NCI-H345 treated with DMSO at 0.1 percent for 48 hours (cell line): ENCODE measurements at regions not wholly inside any gene's neighbourhood (a gene's known extent, or its start where the extent isn't known, plus 50 kb on each side); places are given as distances from the start of the nearest gene placed in this dataset.
"Not testable (repeated sequence)": the region's sequence is repeated elsewhere in the genome, so short reads cannot be mapped to it uniquely, and the experiment has no call there.

Experiments used
- DNase-seq: peaks from one replicate; lab custom pipeline; 2025; ENCODE audit not compliant: unreplicated experiment; lab: John Stamatoyannopoulos, UW

DNA sequence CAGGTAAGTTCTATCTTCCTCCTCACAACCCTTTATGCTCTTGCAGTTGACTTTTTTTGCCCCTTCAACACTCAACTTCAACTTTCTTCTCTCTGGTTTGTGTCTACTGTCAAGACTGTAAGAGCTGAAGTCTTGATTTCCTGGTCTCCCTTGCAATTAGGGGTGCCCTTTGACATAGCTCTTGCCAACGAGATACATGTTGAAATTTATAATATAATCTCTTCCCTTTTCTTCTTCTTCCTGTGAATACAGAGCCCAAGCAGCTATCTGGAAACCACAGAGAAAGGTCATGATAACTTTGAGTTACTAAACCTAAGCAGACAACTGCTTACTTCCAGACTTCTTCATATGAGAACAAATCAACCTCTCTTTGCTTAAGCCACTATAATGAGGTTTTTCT is 163.5 kb downstream of the MC4R start:
- no peak for DNase-seq

DNA sequence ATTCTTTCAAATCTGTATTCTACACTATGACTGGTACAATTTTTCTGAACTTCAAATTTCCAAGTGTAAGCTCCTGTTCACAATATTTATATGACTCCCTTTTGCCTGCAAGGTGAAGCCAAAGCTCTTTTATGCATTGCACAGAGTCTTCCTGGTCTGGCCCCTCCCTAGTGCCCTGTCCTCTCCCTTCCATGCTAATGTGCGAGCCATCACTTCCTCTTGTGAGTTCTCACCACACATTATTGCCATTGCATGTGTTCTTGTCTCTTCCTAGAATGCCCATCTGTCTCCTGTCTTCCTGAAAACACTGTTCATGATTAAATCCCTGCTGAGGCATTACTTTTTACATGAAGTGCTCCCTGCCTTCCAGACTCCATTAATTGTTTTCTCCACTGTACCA is 169.9 kb downstream of the MC4R start:
- DNase-seq = no peak

DNA sequence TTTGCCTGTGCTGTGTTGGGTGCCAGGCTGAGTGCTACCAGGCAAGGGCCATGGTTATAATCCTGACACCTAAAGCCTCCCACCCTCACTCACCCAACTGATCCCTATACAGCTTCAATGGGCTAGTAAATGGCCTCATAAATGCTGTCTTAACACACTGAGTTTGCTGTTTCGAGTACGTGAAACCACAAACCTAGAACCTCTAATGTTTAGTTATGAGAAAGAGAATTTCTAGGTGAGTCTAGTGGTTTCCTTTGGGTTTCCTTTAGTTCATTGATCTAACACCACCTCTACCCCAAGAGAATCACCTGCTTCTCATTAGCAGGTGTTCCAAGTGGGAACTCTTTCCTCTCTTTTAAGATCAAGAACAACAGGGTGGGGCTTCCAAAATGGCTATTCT is 172.0 kb downstream of the MC4R start:
- no peak for DNase-seq

DNA sequence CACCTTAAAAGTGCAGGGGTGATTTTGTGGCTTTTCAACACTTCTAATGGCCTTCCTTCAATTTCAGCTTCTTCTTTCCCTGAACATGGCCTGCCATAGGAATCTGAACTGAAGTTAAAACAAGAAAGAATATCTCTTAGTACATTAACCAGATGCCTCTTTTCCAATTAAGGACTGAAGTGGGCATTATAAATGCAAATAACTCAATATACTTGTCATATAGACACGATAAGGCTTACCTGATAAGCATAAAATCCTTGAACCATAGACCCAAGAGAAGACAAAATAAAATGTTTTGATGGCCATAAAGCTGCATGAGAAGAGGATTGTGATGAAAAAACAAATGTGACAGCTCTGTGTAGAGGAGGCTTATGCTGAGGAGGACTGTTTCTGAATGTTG is 173.1 kb downstream of the MC4R start:
- no peak for DNase-seq

DNA sequence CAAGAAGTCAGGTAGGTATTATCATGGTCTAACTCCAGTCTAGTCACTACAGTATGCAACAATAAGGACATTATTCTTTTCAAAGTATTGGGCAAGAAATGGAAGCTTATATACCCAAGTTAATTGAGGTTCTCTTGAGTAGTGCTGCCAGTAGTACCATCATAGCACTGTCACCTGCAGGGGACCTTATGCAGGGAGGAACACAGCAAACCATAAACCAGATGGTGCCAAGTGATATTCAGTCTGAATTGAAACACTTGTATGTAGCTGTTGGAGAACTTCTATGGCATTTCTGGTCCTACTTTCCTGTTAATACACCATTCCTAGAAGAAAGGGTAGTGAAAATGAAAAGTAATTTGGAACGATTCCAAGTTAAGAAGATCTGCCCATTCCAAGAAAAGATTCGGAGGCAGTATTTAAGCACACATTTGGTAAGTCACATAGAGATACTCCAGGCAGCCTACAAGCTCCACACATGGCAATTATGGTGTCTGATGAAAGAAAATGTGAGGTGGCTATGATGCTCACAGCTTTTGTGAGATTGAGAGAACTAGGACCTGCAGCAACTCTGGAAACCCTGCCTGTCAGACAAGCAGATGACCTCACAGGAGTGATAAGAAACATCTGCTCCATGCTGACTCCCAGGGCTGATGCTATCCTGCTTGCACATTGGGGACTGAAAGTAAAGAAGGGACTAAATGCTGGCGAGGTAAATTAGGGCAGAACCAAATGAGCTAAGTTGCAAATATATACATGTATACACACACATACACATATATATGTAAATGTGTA is 174.7 kb downstream of the MC4R start:
- DNase-seq = no peak

DNA sequence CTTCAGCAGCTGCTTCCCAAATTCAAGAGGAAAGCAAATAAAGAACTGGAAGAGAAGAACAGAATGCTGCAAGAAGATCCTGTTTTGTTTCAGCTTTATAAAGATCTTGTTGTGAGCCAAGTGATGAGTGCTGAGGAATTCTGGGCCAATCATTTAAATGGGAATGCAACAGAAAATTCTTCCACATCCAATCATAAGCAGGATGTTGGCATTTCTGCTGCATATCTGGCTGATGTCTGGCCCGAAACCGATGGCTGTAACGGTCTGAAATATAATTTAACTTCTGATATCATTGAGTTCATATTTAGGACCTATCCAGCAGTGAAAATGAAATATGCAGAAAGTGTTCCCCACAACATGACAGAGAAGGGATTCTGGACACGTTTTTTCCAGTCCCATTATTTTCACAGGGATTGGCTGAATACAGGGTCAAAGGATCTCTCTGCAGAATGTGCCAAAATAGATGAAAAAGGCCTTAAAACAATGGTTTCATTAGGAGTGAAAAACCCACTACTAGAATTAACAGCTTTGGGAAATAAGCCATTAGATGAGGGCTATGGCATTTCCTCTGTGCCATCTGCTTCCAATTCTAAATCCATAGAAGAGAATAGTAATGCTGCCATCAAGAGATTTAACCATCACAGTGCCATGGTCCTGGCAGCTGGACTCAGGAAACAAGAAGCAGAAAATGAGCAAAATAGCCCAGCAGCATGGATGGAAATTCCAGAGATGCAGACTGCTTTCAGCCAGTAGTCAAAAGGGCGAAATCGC is 175.6 kb downstream of the MC4R start:
- DNase-seq = no peak

DNA sequence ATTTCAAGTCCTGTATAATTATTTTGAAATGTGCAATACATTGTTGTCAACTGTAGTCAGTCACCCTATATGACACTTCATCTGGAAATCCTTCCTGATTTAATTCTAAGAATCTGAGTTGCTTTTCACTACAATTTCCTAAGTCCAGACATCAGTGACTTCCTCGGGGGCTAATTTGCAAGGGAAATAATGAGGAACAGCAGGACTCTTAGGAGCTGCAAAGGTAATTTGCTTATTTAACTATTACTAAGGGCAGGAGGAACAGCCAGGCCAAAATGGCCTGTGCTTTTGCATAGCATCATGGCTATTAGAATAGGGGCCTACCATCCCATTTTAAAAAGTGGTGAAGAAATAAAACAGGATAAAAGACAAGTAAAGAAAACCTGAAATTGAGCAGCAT is 178.8 kb downstream of the MC4R start:
- DNase-seq = no peak

DNA sequence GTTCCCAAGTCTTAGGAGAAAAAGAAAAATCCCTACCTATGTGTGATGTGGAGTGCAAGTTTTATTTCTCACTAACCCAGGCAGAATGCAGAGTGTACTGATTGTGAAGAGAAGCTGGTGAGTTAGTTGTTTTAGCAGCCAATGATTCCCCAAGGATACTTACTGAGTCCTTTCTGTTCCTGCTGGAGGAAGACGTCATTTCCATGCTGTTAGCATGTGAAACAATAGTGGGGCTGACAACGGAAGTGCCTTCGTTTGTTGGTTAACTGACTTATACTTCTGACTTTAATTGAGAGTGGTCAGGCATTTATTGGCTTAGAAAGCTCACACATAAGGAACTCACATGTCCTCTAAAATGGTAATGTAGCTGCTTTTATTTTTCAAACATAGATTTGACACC is 180.6 kb downstream of the MC4R start:
- DNase-seq = no peak

DNA sequence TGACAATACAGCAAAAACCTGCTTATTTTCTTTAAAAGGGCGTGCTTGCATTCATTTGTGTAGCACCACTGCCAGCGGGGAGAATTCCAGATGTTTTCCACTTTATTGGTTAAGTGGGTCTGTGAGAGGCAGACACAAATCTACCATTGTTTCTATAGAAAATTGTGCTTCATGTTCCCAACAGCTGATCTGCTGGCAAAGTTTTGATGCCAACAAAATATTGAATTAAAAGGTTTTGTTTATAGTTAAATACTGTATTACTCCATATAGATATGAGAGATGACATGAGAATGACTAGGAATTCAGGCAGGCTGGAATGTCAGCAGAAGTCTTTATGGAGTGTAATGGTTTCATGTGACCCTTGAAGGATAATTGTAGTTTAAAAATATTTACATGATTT is 182.7 kb downstream of the MC4R start:
- DNase-seq = no peak

DNA sequence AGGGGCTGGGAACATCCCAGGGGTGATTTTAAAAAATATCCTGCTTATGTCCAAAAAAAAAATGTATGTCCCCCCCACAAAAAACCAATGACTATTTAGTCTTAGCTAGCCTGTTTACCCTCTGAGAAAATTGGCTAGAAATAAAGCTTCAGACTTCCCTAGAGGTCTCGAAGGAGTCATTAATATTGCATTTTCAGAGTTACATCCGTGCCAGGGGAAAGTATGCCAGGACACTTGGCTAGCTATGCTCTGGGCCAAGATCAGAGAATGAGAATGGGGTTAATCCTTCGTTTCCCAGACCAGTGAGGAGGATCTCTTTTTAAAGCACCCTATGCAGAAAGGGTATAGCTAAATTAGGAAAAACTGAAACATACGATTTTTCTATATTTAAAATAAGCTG is 183.6 kb downstream of the MC4R start:
- DNase-seq = no peak

DNA sequence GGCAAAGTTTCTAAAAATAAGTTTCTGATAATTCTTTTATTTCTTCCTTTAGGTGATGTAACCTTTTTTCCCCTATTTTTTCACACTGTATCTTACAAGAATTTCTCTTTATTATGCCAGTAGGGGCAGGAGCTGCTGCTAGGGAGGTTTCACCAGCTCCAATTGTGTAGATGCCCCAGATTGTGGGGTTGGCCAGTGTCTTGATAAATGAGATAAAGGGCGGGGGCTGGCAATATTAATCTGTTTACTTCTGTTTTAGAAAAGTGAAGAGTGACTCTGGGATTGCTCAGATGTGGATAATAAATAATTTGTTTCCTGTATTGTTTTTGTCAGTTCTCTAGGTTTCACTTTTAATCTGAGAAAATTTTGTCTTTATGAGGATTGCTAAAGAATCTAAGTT is 190.4 kb downstream of the MC4R start:
- DNase-seq = no peak

DNA sequence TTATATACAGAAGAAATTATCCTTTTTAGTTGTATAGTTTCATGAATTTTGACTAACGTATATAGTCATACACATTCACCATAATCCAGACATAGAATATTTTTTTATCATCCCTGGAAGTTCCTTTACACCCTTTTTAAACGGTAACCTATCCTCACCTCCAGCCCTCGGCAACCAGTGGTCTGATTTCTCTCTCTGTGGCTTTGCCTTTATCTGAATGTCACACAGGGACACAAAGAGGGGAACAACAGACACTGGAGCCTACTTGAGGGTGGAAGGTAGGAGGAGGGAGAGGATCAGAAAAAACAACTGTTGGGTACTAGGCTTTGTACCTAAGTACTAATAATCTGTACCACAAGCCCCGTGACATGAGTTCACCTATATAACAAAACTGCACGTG is 191.9 kb downstream of the MC4R start:
- DNase-seq = no peak

DNA sequence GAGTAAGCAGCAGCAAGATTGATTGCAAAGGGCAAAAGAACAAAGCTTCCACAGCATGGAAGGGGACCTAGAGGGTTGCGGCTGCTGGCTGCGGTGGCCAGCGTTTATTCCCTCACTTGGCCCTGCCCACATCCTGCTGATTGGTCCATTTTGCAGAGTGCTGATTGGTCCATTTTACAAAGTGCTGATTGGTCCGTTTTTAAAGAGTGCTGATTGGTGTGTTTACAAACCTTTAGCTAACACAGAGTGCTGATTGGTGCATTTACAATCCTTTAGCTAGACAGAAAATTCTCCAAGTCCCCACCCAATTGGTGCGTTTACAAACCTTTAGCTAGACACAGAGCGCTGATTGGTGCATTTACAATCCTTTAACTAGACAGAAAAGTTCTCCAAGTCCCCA is 194.4 kb downstream of the MC4R start:
- DNase-seq = not testable (repeated sequence)

DNA sequence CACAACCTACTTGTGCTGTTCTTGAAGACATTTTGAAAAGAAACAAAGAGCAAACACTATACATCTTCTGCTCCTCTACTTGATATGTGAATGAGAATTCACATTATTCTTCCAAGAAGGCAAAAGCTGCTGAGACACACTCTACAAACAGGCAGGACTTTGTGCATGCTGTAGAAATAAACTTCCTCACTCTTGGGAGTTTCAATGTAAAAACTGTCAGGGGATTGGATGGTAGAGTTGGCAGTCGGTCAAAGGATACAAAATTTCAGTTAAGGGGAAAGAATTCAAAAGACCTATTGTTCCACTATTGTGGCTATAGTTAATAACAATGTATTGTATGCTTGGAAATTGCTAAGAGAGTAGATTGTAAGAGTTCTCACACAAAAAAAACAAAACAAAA is 196.3 kb downstream of the MC4R start:
- no peak for DNase-seq

DNA sequence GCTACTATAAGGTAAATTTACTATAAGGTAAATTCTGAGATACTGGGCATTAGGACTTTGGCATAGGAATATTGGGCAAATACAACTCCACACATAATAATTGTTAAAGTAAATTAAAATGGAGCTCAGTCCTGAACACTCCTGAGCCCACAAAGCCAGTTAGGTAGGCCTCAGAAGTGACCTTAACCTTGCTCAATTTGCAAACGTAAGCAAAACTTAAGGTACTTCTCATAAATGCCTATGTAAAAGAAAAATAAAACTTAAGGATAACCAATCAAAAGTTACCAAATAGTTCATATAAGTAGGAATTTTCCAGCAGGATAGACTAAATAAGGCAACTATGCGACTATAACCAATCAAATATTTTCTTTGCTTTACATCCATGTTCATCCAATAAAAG is 197.7 kb downstream of the MC4R start:
- DNase-seq = no peak

DNA sequence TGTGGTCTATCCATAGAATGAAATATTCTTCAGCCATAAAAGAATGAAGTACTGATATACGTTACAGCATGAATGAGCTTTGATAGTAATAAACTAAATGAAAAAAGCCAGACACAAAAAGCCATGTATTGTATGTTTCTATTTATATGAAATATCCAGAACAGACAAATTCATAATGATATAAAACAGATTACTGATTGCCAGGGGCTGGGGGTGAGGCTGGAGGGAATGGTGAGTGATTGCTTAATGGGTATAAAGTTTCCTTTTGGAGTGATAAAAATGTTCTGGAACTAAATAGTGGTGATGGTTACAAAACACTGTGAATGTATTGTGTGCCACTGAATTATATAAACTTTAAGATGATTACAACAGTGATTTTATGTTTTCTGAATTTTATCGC is 200.5 kb downstream of the MC4R start:
- DNase-seq = no peak

DNA sequence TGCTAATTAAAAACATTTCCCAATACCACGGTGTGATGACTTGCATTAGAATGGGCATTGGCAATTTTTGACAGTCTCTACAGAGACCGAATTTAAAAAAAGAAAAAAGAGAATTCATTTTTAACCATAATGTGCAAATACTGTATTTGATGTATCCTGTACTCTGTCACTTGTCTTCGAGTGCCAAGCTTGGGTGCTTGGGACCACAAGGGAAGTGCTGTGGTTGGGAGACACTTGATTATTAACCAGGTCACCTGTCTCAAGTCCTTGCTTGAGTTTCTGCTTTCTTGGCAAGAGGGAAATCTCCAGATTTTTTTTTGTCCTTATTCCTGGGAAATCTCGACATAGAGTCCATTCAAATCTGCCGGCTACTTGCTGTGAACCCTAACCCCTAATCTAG is 209.0 kb downstream of the MC4R start:
- no peak for DNase-seq

DNA sequence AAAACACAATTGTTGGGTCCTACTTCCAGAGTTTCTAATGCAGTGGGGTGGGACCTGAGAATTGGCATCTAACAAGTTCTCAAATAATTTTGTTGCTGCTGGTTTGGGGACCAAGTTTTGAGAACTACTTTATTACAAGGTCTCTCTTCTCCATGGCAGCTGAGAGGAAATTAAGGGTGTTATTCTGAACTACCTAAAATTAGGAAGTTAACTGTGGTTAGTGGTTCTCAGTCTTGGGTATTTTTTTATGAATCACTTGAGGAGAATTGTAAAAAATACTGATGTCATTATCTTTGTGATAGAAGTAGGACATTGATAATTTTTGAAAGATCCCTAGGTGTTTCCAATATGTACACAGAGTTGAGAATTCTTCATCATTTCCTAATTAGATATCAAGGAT is 210.2 kb downstream of the MC4R start:
- DNase-seq = no peak

DNA sequence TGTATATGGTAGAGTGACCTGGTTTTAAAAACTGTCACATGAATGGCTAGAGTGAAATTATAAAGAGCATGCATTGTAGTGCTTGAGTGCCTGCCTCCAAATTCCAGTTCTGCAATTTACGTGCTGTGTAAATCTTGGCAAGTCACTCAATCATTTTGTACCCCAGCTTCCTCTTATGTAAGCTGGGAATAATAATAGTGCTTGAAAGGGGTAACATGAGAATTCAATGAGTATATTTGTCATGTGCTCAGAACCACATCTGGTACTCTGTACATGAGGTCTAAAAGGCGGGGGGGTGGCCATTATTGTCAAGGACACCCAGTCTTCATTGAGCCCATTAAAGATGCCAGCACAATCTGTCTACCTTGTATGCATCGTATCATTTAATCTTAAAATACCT is 214.8 kb downstream of the MC4R start:
- no peak for DNase-seq

DNA sequence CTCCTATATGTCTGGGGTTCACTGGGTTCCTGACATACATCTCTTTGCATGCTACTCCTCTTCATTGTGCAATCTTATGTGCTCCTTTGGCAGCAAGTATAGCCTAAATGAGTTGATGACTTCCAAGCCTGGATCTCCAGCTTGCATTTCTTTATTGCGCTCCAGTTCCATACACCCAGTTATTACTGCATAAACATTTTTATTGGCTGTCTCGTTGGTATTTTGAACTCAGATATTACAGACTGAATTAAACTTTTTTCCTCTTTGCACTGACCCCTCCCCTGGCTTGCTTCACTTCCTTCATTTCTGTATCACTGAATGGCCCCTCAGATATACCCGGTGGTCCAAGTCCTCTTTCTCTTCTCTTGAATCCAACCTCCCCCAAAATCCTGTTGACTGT is 219.2 kb downstream of the MC4R start:
- DNase-seq = no peak

DNA sequence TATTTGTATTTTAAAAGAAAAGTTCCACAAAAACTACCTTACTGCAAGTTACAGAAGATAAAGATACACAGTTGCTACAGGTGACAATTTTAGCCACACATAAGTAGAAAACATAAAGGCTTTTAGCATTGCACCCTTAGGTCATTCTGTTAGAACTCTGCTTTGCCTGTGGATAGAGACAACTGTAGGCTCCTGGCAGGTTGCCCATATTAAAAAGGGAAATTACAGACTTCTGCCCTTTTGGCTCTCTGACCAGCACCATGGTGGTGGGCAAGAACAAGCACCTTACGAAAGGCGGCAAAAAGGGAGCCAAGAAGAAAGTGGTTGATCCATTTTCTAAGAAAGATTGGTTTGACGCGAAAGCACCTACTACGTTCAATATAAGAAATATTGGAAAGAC is 223.3 kb downstream of the MC4R start:
- DNase-seq = no peak

DNA sequence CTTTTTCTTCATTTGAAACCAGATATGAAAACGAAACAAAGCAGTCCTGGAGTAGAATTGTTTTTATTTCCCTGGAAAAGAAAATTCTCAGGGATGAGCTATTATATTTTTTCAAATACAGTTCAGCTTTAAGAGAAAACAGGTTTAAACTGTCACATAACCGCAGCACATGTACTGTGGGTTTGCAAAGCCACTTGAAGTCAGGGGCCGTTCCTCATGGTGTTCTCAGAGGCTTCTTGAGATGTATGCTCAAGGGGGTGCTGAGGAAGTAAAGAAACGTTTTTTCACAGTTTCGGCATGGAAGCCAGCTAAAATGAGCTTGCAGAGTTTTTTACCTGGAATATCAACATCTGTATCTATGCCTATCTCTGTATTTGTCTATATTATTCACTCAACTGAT is 225.3 kb downstream of the MC4R start:
- no peak for DNase-seq
